Esophagus squamous epithelium (tissue), 4 donors: ENCODE measurements at regions not wholly inside any gene's neighbourhood (a gene's known extent, or its start where the extent isn't known, plus 50 kb on each side); places are given as distances from the start of the nearest gene placed in this dataset.
"Not testable (repeated sequence)": the region's sequence is repeated elsewhere in the genome, so short reads cannot be mapped to it uniquely, and the experiment has no call there.

Experiments
- POLR2A ChIP-seq, 4 donors: fragments of 450-650 bp; IDR thresholded peaks; one replicate each; pipeline ENCODE4 v1.6.1; 2017; ENCODE audit warnings: antibody characterized with exemption in 4 of 4, mild to moderate bottlenecking in 4 of 4, moderate library complexity in 3 of 4
- TF ChIP-seq, protein P1 (sequence below), 6 experiments: fragments of 450-650 bp in 4 of 6; fragments of 200-600 bp in 2 of 6; sonication (generic) in 2 of 6; IDR thresholded peaks; one replicate each; pipeline ENCODE4 v1.5.1; 2016 to 2019; ENCODE audit warnings: antibody characterized with exemption in 6 of 6, mild to moderate bottlenecking in 4 of 6, moderate library complexity in 4 of 6

DNA sequence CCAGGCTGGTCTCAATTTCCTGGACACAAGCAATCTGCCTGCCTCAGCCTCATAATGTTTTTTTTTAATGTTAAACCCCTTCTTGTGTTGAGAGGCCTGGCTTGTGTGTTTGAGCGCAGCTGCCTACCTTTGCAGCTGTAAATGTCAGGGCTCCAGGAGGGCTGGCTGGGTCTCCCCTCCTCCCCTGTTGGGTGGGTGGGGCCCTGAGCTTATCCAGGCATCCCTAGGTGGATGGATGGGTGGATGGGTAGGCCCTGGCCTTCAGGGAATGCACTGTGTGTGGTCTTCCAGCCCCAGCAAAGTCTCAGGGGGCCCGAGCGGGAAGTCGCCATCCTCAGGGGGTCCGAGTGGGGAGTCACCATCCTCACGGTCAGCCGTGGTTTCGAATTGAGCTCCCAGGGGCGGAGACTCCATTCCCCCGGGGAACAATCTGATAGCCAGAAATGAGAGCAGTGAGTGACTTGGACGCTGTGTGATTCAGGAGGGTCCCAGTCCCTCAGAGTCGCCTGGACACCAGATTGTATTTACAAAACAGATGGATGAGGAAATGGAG, 279.4 kb upstream of the PLGLB2 start:
- TF ChIP-seq POLR2A (IDR thresholded peaks at IDR 0.05): not testable (repeated sequence)
- TF ChIP-seq, protein P1, sequence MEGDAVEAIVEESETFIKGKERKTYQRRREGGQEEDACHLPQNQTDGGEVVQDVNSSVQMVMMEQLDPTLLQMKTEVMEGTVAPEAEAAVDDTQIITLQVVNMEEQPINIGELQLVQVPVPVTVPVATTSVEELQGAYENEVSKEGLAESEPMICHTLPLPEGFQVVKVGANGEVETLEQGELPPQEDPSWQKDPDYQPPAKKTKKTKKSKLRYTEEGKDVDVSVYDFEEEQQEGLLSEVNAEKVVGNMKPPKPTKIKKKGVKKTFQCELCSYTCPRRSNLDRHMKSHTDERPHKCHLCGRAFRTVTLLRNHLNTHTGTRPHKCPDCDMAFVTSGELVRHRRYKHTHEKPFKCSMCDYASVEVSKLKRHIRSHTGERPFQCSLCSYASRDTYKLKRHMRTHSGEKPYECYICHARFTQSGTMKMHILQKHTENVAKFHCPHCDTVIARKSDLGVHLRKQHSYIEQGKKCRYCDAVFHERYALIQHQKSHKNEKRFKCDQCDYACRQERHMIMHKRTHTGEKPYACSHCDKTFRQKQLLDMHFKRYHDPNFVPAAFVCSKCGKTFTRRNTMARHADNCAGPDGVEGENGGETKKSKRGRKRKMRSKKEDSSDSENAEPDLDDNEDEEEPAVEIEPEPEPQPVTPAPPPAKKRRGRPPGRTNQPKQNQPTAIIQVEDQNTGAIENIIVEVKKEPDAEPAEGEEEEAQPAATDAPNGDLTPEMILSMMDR (IDR thresholded peaks at IDR 0.05): not testable (repeated sequence)
